Right lobe of liver (tissue), 4 donors: ENCODE measurements at regions not wholly inside any gene's neighbourhood (a gene's known extent, or its start where the extent isn't known, plus 50 kb on each side); places are given as distances from the start of the nearest gene placed in this dataset.

ENCODE experiments used
- POLR2A ChIP-seq: fragments of 450-650 bp; IDR thresholded peaks from one replicate; pipeline ENCODE4 v1.6.1; 2017; ENCODE audit warnings: antibody characterized with exemption, mild to moderate bottlenecking
- TF ChIP-seq, protein P1 (sequence below), 4 donors: fragments of 200-600 bp in 3 of 4; fragments of 450-650 bp in 1 of 4; IDR thresholded peaks; one replicate each; pipeline versions ENCODE4 v1.5.1 to v1.8.0; 2016 to 2022; ENCODE audit warnings: antibody characterized with exemption in 4 of 4, mild to moderate bottlenecking in 2 of 4
- donor health status: DM: no; HTN: no; CAD: no.
- donor health status: DM: no; HTN: no; CAD: no.
- donor health status: DM: no; HTN: yes; CAD: no.

DNA sequence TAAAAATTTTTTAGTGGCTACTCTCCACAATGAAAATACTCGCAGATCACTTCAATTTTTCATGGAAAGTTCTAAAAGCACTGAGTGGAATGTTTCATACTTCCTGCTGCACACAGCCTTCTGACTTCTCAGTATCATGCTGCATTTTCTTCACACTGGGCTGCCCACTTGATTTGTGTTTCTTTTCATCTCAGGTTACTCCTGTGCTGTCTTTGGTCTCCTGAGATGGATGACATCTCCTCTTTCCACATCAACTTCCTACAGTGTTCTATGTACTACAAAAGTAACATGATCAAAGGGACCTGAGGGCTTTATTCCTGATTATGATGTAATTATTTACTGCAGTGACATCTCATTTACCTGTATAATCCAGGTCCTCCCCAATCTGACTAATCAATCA lies 927.7 kb downstream of the ROBO2 start:
- TF ChIP-seq, protein P1, sequence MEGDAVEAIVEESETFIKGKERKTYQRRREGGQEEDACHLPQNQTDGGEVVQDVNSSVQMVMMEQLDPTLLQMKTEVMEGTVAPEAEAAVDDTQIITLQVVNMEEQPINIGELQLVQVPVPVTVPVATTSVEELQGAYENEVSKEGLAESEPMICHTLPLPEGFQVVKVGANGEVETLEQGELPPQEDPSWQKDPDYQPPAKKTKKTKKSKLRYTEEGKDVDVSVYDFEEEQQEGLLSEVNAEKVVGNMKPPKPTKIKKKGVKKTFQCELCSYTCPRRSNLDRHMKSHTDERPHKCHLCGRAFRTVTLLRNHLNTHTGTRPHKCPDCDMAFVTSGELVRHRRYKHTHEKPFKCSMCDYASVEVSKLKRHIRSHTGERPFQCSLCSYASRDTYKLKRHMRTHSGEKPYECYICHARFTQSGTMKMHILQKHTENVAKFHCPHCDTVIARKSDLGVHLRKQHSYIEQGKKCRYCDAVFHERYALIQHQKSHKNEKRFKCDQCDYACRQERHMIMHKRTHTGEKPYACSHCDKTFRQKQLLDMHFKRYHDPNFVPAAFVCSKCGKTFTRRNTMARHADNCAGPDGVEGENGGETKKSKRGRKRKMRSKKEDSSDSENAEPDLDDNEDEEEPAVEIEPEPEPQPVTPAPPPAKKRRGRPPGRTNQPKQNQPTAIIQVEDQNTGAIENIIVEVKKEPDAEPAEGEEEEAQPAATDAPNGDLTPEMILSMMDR (IDR thresholded peaks at IDR 0.05), result no peak
- no peak for TF ChIP-seq POLR2A
